Neural crest cell (in vitro differentiated cells): ENCODE measurements at regions not wholly inside any gene's neighbourhood (a gene's known extent, or its start where the extent isn't known, plus 50 kb on each side); places are given as distances from the start of the nearest gene placed in this dataset.
"Not testable (repeated sequence)": the region's sequence is repeated elsewhere in the genome, so short reads cannot be mapped to it uniquely, and the experiment has no call there.

Experiments used
- DNase-seq: peaks from one replicate; pipeline ENCODE4 v3.0.0; 2021; ENCODE audit warnings: low read depth, mixed read lengths, low spot score
- H3K27ac Mint-ChIP-seq: one replicate; pipeline ENCODE4 v1.8.0; 2021; ENCODE audit warnings: mild to moderate bottlenecking, mixed read lengths; ENCODE audit not compliant: unreplicated experiment
- H3K27me3 Mint-ChIP-seq: 2 replicates; pipeline ENCODE4 v1.8.0; 2021; ENCODE audit warnings: low read depth, mild to moderate bottlenecking, mixed read lengths
- H3K36me3 Mint-ChIP-seq: 2 replicates; pipeline ENCODE4 v1.8.0; 2021; ENCODE audit warnings: low read depth, mild to moderate bottlenecking, mixed read lengths
- H3K4me1 Mint-ChIP-seq: 2 replicates; pipeline ENCODE4 v1.8.0; 2021; ENCODE audit warnings: mixed read lengths
- H3K4me3 Mint-ChIP-seq: one replicate; pipeline ENCODE4 v1.8.0; 2021; ENCODE audit warnings: mild to moderate bottlenecking, mixed read lengths
- H3K9me3 Mint-ChIP-seq: 2 replicates; pipeline ENCODE4 v1.8.0; 2021; ENCODE audit warnings: mixed read lengths
- TF ChIP-seq, protein P1 (sequence below): fragments of 200-600 bp; sonication (generic); conservative IDR thresholded peaks from 2 replicates; pipeline ENCODE4 v1.5.0; 2021; ENCODE audit warnings: antibody characterized with exemption, mild to moderate bottlenecking

GRCh38 chr1:78269591-78269990 lies 221.2 kb upstream of the PTGFR start:
- Mint-ChIP-seq H3K36me3 (no peaks in the 10 kb centered on the region), H3K4me1 (no peaks in the 10 kb centered on the region), H3K9me3 (peaks cover 3% of the 10 kb centered on the region), H3K27ac (no peak overlapping the region), H3K4me3 (no peak overlapping the region), H3K27me3 (peaks cover 40% of the 10 kb centered on the region)
- TF ChIP-seq, protein P1, sequence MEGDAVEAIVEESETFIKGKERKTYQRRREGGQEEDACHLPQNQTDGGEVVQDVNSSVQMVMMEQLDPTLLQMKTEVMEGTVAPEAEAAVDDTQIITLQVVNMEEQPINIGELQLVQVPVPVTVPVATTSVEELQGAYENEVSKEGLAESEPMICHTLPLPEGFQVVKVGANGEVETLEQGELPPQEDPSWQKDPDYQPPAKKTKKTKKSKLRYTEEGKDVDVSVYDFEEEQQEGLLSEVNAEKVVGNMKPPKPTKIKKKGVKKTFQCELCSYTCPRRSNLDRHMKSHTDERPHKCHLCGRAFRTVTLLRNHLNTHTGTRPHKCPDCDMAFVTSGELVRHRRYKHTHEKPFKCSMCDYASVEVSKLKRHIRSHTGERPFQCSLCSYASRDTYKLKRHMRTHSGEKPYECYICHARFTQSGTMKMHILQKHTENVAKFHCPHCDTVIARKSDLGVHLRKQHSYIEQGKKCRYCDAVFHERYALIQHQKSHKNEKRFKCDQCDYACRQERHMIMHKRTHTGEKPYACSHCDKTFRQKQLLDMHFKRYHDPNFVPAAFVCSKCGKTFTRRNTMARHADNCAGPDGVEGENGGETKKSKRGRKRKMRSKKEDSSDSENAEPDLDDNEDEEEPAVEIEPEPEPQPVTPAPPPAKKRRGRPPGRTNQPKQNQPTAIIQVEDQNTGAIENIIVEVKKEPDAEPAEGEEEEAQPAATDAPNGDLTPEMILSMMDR = no peak
- DNase-seq = no peak

- H3K36me3 Mint-ChIP-seq, H3K4me1 Mint-ChIP-seq, H3K27ac Mint-ChIP-seq, H3K4me3 Mint-ChIP-seq, H3K9me3 Mint-ChIP-seq, DNase-seq: not testable (repeated sequence)
- peaks cover 46% of the 10 kb centered on the region for H3K27me3 Mint-ChIP-seq
Measured at GRCh38 chr1:78271423-78271822, 219.4 kb upstream of the PTGFR start.

DNA sequence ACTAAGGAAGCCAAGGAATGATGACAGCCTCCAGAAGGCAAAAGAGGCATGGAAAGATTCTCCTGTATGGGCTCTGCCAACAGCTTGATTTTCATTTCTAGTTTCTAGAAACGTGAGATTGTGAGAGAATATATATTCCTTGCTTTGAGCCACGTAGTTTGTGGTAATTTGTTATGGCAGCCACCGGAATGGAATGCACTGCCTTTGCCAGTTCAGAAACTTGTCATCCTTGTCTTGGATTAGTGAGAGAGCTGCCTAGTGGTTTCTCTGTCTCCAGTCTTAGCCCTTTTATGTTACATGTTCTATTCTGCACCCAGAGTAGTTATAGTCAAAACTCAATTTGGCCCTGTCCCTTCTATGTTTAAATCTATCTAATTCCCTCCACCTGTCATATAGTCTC lies 216.0 kb upstream of the PTGFR start:
- Mint-ChIP-seq H3K27ac (no peak overlapping the region), H3K27me3 (peaks cover 43% of the 10 kb centered on the region), H3K9me3 (peaks cover 3% of the 10 kb centered on the region), H3K36me3 (no peaks in the 10 kb centered on the region), H3K4me3 (no peak overlapping the region), H3K4me1 (no peaks in the 10 kb centered on the region)
- TF ChIP-seq, protein P1 = no peak
- no peak for DNase-seq

DNA sequence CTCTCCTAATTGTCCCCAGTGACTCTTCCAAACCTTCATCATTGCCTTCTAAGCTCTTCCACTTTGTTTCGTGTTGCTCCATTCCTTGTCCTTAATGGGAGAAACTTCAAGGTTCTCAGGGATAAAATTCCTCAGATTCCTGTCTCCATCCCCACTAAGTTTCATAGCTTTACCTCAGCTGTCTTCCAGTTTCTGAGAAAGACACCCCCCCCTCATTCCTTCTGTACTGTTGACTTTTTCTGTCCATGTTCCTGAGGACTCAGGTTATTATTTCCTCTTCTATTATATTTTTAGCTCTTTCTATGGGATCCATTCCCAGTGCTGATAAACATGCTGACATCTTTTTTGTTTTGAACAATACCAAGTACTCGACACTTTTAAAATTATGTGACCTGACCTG lies 215.3 kb upstream of the PTGFR start:
- Mint-ChIP-seq H3K9me3 (peaks cover 3% of the 10 kb centered on the region), H3K4me3 (no peak overlapping the region), H3K4me1 (no peaks in the 10 kb centered on the region), H3K27me3 (peaks cover 40% of the 10 kb centered on the region), H3K27ac (no peak overlapping the region), H3K36me3 (no peaks in the 10 kb centered on the region)
- no peak for DNase-seq
- TF ChIP-seq, protein P1 = no peak

DNA sequence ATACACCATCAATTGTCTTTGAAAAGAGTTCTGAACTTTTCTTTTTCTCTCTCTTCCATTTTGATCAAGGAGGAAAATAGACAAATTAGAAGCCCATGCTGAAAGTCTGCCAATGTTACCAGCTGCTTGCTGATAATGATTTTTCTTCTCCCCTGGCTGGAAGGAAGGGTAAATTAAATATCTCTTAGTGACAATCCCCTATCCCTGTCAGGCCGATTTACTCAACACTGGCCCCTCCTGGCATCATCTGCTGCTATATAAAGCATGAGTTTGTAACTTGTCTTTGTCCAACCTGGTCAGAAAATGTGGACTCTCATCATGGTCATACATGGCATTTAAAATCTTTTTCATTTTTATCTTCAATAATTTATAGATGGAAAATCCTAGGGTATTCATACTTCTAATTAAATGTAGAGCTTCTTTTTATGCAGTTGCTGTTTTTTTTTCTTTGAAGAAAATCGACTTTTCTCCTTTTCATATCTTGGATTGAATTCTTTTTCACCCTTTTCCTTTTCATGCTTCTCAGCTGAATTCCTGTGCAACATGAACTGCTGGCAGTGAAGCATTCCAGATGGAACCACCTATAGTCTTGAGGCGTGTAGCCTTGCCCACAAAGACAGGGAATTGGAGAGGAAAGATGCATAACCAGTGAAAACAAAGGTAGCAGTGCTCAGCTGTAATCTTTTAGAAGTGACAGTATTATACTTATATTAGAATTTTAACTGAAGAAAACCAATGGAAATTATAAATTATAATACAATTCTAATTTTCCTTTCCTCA lies 214.7 kb upstream of the PTGFR start:
- H3K4me3 Mint-ChIP-seq = no peak overlapping the region
- H3K27me3 Mint-ChIP-seq = peaks cover 36% of the 10 kb centered on the region
- no peak for DNase-seq
- no peaks in the 10 kb centered on the region for H3K4me1 Mint-ChIP-seq
- no peaks in the 10 kb centered on the region for H3K36me3 Mint-ChIP-seq
- TF ChIP-seq, protein P1 = no peak
- H3K27ac Mint-ChIP-seq = no peak overlapping the region
- H3K9me3 Mint-ChIP-seq = peaks cover 3% of the 10 kb centered on the region

DNA sequence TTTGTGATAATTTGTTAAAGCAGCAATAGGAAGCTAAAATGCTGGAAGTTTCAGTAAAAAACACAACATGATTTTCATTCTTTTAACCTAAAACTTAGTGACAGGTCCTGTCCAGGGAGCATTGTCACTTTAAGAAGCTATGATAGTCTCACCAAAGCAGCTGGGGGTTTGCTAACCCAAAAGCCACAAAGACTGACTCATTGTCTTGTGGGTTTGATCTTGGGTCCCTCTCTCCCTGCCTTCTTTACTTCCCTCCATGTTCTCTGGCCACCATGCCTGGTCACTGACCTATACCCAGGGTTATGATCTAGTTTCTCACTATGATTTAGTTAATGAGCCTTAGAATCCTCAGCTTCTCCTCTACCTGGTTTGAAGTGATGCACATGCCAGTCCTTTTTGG lies 213.5 kb upstream of the PTGFR start:
- no peak for DNase-seq

More for the DNA sequence above, 213.5 kb upstream of the PTGFR start:
- Mint-ChIP-seq H3K36me3 (no peaks in the 10 kb centered on the region), H3K27ac (no peak overlapping the region), H3K4me1 (no peaks in the 10 kb centered on the region), H3K4me3 (no peak overlapping the region), H3K9me3 (peaks cover 7% of the 10 kb centered on the region), H3K27me3 (peaks cover 30% of the 10 kb centered on the region)
- TF ChIP-seq, protein P1 = no peak
